IMR-90 (cell line): ENCODE measurements at regions not wholly inside any gene's neighbourhood (a gene's known extent, or its start where the extent isn't known, plus 50 kb on each side); places are given as distances from the start of the nearest gene placed in this dataset.

Experiments used
- ATAC-seq: fragments of 200-7000 bp; cut with Tn5 transposase; 2 replicates; pipeline ENCODE4 v1.9.1; 2020; ENCODE audit warnings: low read depth, mild to moderate bottlenecking, moderate library complexity
- BruUV-seq: library from RNA; stranded (reverse); fragments of 400-500 nt; replicated peaks from 2 replicates; lab custom pipeline; 2021; lab: Mats Ljungman, UMichigan
- CTCF ChIA-PET: fragments of 300-600 bp; formaldehyde crosslinking; extraction: SDS; loops from one replicate; lab custom pipeline; 2021; ENCODE audit warnings: antibody characterized with exemption; lab: Yijun Ruan, JAX
- POLR2A ChIA-PET: fragments of 300-600 bp; sonication (Branson Sonifier 250); formaldehyde crosslinking; loops from one replicate; lab custom pipeline; 2022; ENCODE audit warnings: antibody characterized with exemption; ENCODE audit not compliant: unreplicated experiment; lab: Charles Lee
- DNase-seq: peaks from one replicate; pipeline ENCODE4 v3.0.0; 2013
- H2AFZ ChIP-seq: replicated peaks from 2 replicates; pipeline ENCODE3; 2013; ENCODE audit warnings: low read length, mild to moderate bottlenecking; ENCODE audit not compliant: poor library complexity
- H2AK5ac ChIP-seq: 2 replicates; pipeline ENCODE4 v1.6.1; 2013; ENCODE audit warnings: low read depth, low read length, inconsistent platforms
- H2AK9ac ChIP-seq: replicated peaks from 2 replicates; pipeline ENCODE3; 2013; ENCODE audit warnings: mild to moderate bottlenecking, low read depth, low read length, moderate library complexity; ENCODE audit not compliant: poor library complexity
- H2BK120ac ChIP-seq: 2 replicates; pipeline ENCODE4 v1.6.1; 2013; ENCODE audit warnings: low read depth, low read length, inconsistent platforms
- H2BK15ac ChIP-seq: 3 replicates; pipeline ENCODE4 v1.6.1; 2013; ENCODE audit warnings: low read depth, low read length, inconsistent platforms
- H2BK20ac ChIP-seq: 2 replicates; pipeline ENCODE4 v1.6.1; 2013; ENCODE audit warnings: low read depth, mild to moderate bottlenecking, inconsistent platforms, low read length, moderate library complexity
- H2BK5ac ChIP-seq: 2 replicates; pipeline ENCODE4 v1.6.1; 2013; ENCODE audit warnings: mild to moderate bottlenecking, low read depth, low read length, inconsistent platforms; ENCODE audit not compliant: poor library complexity, severe bottlenecking
- H3K14ac ChIP-seq: replicated peaks from 2 replicates; pipeline ENCODE4 v1.6.1; 2013; ENCODE audit warnings: low read depth, low read length, inconsistent platforms
- H3K18ac ChIP-seq: 2 replicates; pipeline ENCODE4 v1.6.1; 2013; ENCODE audit warnings: low read depth, low read length, control low read depth
- H3K23ac ChIP-seq: 2 replicates; pipeline ENCODE4 v1.6.1; 2013; ENCODE audit warnings: low read depth, low read length, inconsistent platforms
- H3K27ac ChIP-seq: 2 replicates; pipeline ENCODE4 v1.5.1; 2013; ENCODE audit warnings: mild to moderate bottlenecking, control low read depth, low read length; ENCODE audit not compliant: insufficient read depth
- H3K27me3 ChIP-seq: 2 replicates; pipeline ENCODE4 v1.6.1; 2013; ENCODE audit warnings: low read length; ENCODE audit not compliant: control insufficient read depth, insufficient read depth
- H3K36me3 ChIP-seq: 2 replicates; pipeline ENCODE4 v1.6.1; 2013; ENCODE audit warnings: low read length, mixed read lengths; ENCODE audit not compliant: control insufficient read depth, insufficient read depth
- H3K4ac ChIP-seq: 2 replicates; pipeline ENCODE4 v1.6.1; 2013; ENCODE audit warnings: low read depth, low read length, inconsistent platforms
- H3K4me1 ChIP-seq: 2 replicates; pipeline ENCODE4 v1.6.1; 2013; ENCODE audit warnings: low read length, mixed read lengths; ENCODE audit not compliant: control insufficient read depth, insufficient read depth
- H3K4me2 ChIP-seq: 2 replicates; pipeline ENCODE4 v1.6.1; 2013; ENCODE audit warnings: low read depth, mild to moderate bottlenecking, control low read depth, low read length, moderate library complexity
- H3K4me3 ChIP-seq: 2 replicates; pipeline ENCODE4 v1.5.1; 2013; ENCODE audit warnings: low read depth, mild to moderate bottlenecking, control low read depth, low read length, moderate library complexity; ENCODE audit not compliant: insufficient read depth
- H3K56ac ChIP-seq: 2 replicates; pipeline ENCODE4 v1.6.1; 2013; ENCODE audit warnings: low read length, inconsistent platforms; ENCODE audit not compliant: insufficient read depth; ENCODE audit errors: extremely low read depth
- H3K79me1 ChIP-seq, 2 experiments: 2 replicates each; pipeline ENCODE4 v1.6.1; 2013; ENCODE audit warnings: low read length in 2 of 2, inconsistent platforms in 1 of 2, low read depth in 1 of 2
- H3K9ac ChIP-seq: 2 replicates; pipeline ENCODE4 v1.6.1; 2013; ENCODE audit warnings: low read depth, low read length, control low read depth
- H3K9me1 ChIP-seq: 2 replicates; pipeline ENCODE4 v1.6.1; 2013; ENCODE audit warnings: low read length, inconsistent platforms; ENCODE audit not compliant: insufficient read depth
- H3K9me3 ChIP-seq: 2 replicates; pipeline ENCODE4 v1.6.1; 2013; ENCODE audit warnings: low read length; ENCODE audit not compliant: control insufficient read depth, insufficient read depth
- H4K20me1 ChIP-seq: 2 replicates; pipeline ENCODE4 v1.6.1; 2013; ENCODE audit warnings: low read length, inconsistent platforms; ENCODE audit not compliant: insufficient read depth
- H4K5ac ChIP-seq: 2 replicates; pipeline ENCODE4 v1.6.1; 2013; ENCODE audit warnings: mild to moderate bottlenecking, low read depth, low read length, control low read depth
- H4K8ac ChIP-seq, 2 experiments: 2 replicates each; pipeline ENCODE4 v1.6.1; 2013; ENCODE audit warnings: low read depth in 2 of 2, low read length in 2 of 2, control low read depth in 1 of 2, inconsistent platforms in 1 of 2
- H4K91ac ChIP-seq: 2 replicates; pipeline ENCODE4 v1.6.1; 2013; ENCODE audit warnings: low read depth, low read length, inconsistent platforms; ENCODE audit not compliant: insufficient read depth
- BHLHE40 ChIP-seq: fragments of 150-350 bp; IDR thresholded peaks from 2 replicates; pipeline ENCODE4 v1.6.1; 2016; ENCODE audit warnings: mild to moderate bottlenecking, low read depth, low read length
- CEBPB ChIP-seq: IDR thresholded peaks from 2 replicates; pipeline ENCODE4 v1.6.1; 2012; ENCODE audit warnings: low read depth, low read length, improper control_type of control experiment
- MAFK ChIP-seq: IDR thresholded peaks from 2 replicates; pipeline ENCODE4 v1.6.1; 2012; ENCODE audit warnings: low read depth, low read length, improper control_type of control experiment
- MAZ ChIP-seq: IDR thresholded peaks from 2 replicates; pipeline ENCODE4 v1.6.1; 2012; ENCODE audit warnings: low read depth, mild to moderate bottlenecking, low read length, improper control_type of control experiment, moderate library complexity, borderline replicate concordance
- MXI1 ChIP-seq: IDR thresholded peaks from 2 replicates; pipeline ENCODE4 v1.6.1; 2012; ENCODE audit warnings: low read depth, mild to moderate bottlenecking, low read length, moderate library complexity, borderline replicate concordance
- RFX5 ChIP-seq: IDR thresholded peaks from 2 replicates; pipeline ENCODE4 v1.8.0; 2012; ENCODE audit warnings: low read depth, mild to moderate bottlenecking, low read length, moderate library complexity
- WGBS, 2 experiments: methylation state at CpG; one replicate each; pipeline versions ENCODE4 v1.1.5 to v1.1.7; 2013; ENCODE audit warnings: missing lambda C conversion rate in 2 of 2; ENCODE audit not compliant: insufficient read length in 1 of 2; ENCODE audit errors: extremely low coverage in 2 of 2; 5-methylcytosine and 5-hydroxymethylcytosine counted together
- dilution Hi-C: fragments of 300-500 bp; cut with HindIII; formaldehyde crosslinking; loops from one replicate; pipeline ENCODE4 v1.14.3; 2018; ENCODE audit warnings: low sequenced_read_pairs; ENCODE audit not compliant: unreplicated experiment
- in situ Hi-C: fragments of 300-500 bp; cut with MboI; formaldehyde crosslinking; loops from 3 replicates; pipeline ENCODE4 v1.14.3; 2019; ENCODE audit warnings: low sequenced_read_pairs, inconsistent platforms, mixed read lengths
- intact Hi-C: fragments of 100-400 bp; cut with micrococcal nuclease; formaldehyde crosslinking; loops from 2 replicates; pipeline ENCODE4 v1.10.0; 2022
- TF ChIP-seq, protein P1 (sequence below): fragments of 150-350 bp; IDR thresholded peaks from 2 replicates; pipeline ENCODE4 v1.6.1; 2016; ENCODE audit warnings: low read depth, mild to moderate bottlenecking, low read length, moderate library complexity, borderline replicate concordance

DNA sequence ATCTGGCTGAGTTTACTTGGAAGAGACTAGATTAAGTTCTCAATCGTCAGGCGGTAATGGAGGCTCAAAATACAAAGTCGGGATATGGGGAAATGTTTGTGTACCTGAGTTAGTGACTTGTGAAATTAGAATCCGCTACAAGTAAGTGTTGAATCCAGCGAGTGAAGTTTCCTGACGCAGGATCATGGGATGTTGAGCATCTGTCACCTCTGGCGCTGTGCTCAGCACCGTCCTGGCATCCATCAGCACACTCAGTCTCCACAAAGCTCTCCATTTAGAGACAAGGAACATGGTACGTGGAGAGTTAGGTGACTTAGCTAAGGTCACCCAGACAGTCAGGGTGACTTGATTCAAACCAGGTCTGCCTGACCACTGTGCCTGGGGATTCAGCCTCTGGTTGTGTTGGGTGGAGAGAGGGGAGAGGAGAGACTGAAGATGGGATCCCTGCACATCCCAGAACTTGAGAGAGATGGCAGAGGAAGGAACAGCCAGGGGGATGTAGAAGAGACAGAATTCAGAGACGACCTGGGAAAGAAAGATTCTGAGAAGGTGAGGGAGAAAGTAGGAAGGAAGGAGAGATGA, 251.2 kb downstream of the ACKR3 start:
- intact Hi-C loops, result no loop called here
- Histone ChIP-seq H3K18ac (no peak overlapping the region), H3K23ac (no peak overlapping the region), H3K4me1 (no peaks in the 10 kb centered on the region), H2BK15ac (no peak overlapping the region), H3K27me3 (peaks cover 3% of the 10 kb centered on the region; the same call in 1 of the 2 replicates), H3K9ac (no peak overlapping the region), H3K14ac (no peak overlapping the region), H3K56ac (no peak overlapping the region), H3K4ac (no peak overlapping the region), H2AK9ac (no peak overlapping the region), H3K27ac (no peak overlapping the region), H3K36me3 (no peaks in the 10 kb centered on the region), H4K8ac (no peak overlapping the region), H3K9me3 (peaks cover 5% of the 10 kb centered on the region; the same call in 1 of the 2 replicates), H2BK5ac (no peak overlapping the region), H3K9me1 (no peaks in the 10 kb centered on the region), H4K91ac (no peak overlapping the region), H3K4me3 (no peak overlapping the region), H3K79me1 (no peaks in the 10 kb centered on the region), H4K5ac (no peak overlapping the region), H2AFZ (no peak overlapping the region), H4K20me1 (no peaks in the 10 kb centered on the region), H2BK120ac (no peak overlapping the region), H2AK5ac (no peak overlapping the region), H2BK20ac (no peak overlapping the region), H3K4me2 (no peak overlapping the region)
- ChIA-PET POLR2A (no interaction called here), CTCF (no interaction called here)
- dilution Hi-C loops, result no loop called here
- no TSS peak for BruUV-seq
- in situ Hi-C loops, result no loop called here
- DNase-seq (no peak), ATAC-seq (no peak)
- no peak for TF ChIP-seq MXI1
- TF ChIP-seq BHLHE40, result no peak
- TF ChIP-seq RFX5, result no peak
- TF ChIP-seq, protein P1, sequence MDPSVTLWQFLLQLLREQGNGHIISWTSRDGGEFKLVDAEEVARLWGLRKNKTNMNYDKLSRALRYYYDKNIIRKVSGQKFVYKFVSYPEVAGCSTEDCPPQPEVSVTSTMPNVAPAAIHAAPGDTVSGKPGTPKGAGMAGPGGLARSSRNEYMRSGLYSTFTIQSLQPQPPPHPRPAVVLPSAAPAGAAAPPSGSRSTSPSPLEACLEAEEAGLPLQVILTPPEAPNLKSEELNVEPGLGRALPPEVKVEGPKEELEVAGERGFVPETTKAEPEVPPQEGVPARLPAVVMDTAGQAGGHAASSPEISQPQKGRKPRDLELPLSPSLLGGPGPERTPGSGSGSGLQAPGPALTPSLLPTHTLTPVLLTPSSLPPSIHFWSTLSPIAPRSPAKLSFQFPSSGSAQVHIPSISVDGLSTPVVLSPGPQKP, result no peak
- no peak for TF ChIP-seq CEBPB
- no peak for TF ChIP-seq MAZ
- TF ChIP-seq MAFK, result no peak
- WGBS, 2 experiments, result 50% methylated on average over 2 of the region's 10 CpGs; no CpG with 5 or more reads in 1 of the 2 experiments
